ENCODE measurements at regions not wholly inside any gene's neighbourhood (a gene's known extent, or its start where the extent isn't known, plus 50 kb on each side); places are given as distances from the start of the nearest gene placed in this dataset.

DNA sequence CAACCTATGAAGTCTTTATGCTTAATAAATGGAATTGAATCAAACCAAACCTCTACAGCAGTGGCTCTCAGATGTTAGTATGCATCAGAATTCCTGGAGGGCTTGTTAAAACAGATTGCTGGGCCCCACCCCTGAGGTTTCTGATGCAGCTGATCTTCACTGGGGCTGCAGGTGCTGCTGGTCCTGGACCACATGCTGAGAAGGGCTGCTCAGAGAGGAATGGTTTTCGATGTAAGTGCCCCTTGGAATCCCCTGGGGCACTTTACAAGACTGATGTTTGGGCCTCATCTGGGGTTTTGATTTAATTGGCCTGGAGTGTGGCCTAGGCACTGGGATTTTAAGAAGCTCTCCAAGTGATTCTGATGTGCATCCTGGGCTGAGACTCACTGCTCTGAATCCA, 403.8 kb upstream of the HS6ST1 start:
- TF ChIP-seq ZNF274 (IDR thresholded peaks at IDR 0.05; ENCODE audit: low read depth, low read length): no peak
- no peak overlapping the region for H3K4me3 ChIP-seq (ENCODE audit: low read length)

- H3K4me3 ChIP-seq (ENCODE audit: low read length): no peak overlapping the region
- no peak for TF ChIP-seq ZNF274 (IDR thresholded peaks at IDR 0.05; ENCODE audit: low read depth, low read length)
These were observed 405.9 kb upstream of the HS6ST1 start for GRCh38 chr2:128724547-128724946.

GRCh38 chr2:128724972-128725371, 406.3 kb upstream of the HS6ST1 start:
- TF ChIP-seq ZNF274 (IDR thresholded peaks at IDR 0.05; ENCODE audit: low read depth, low read length): no peak
- H3K4me3 ChIP-seq (ENCODE audit: low read length): no peak overlapping the region

DNA sequence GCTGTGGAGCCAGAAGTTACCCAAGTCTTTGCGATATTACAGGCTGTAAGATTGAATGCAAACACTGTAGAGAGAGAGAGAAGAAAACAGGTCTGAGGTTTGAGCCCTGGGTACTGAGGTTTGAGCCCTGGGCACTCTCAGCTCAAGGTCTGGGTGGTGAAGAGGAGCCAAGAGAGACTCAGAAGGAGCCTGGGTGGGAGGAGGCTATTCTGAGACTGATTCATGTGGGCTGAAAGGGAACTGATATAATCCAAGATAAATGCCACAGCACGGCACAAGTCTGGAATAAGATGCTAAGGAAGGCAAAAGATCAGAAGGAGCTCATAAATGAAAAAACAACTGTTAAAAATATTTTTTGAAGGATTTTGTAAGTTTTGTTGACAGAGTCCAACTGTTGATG, 407.6 kb upstream of the HS6ST1 start:
- no peak for TF ChIP-seq ZNF274 (IDR thresholded peaks at IDR 0.05; ENCODE audit: low read depth, low read length)
- H3K4me3 ChIP-seq (ENCODE audit: low read length): no peak overlapping the region

DNA sequence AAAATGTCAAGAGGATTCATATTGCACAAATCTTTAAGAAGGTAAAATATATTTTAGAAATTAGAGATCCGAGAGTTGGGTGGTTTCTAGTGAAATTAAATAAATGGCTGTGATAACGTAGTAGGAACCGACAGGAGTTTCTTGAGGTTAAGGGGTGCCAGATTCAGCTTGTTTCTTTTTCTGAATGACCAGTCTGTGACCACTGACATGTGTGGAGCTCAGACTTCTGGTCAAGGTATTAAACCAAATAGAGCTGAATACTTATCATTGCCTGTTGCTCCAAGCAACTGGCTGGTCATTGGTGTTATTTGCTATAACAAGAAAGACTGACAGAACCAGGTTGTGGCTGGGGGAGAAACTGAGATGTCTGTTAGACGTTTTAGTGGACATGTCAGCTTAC, 408.2 kb upstream of the HS6ST1 start:
- TF ChIP-seq ZNF274 (IDR thresholded peaks at IDR 0.05; ENCODE audit: low read depth, low read length): no peak
- H3K4me3 ChIP-seq (ENCODE audit: low read length): no peak overlapping the region

- no peak for TF ChIP-seq ZNF274 (IDR thresholded peaks at IDR 0.05; ENCODE audit: low read depth, low read length)
- H3K4me3 ChIP-seq (ENCODE audit: low read length): no peak overlapping the region
These were observed 408.7 kb upstream of the HS6ST1 start for GRCh38 chr2:128727404-128727803.

DNA sequence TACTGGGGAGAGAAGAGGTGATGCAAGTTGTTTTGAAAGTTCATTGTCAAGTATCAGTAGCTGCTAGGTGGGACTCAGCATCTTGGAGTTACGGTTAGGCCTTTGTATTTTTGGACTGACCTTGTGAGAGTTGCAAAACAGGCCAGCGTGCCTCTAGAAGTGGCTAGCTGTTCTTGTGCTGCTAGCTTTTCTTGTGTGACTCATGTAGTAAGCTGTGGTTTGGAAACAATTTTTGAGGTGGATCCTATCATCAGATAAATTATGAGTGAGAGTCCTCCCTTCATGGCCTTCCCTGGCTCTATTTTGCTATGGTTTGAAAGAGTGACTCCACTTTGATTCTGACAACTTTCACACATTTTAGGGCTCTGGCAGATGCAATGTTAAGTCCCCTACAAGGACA, 409.2 kb upstream of the HS6ST1 start:
- no peak for TF ChIP-seq ZNF274 (IDR thresholded peaks at IDR 0.05; ENCODE audit: low read depth, low read length)
- no peak overlapping the region for H3K4me3 ChIP-seq (ENCODE audit: low read length)

DNA sequence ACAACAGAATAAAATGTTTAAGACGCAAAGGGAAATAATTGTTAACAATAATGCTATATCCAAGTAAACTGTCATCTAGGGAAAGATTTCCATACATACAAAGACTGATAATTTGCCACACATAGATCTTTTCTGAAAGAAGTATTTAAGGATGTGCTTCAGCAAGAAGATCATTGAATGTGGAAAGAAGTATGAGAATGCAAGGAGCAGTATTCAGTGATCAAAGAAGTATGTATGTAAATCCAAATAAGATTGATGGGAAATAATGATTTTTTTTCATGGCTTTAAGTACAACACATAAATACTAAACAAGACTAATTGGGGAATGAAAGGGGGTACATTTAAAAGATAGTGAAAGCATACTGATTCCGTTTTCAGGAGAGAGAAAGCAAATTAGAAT, 410.4 kb upstream of the HS6ST1 start:
- no peak for TF ChIP-seq ZNF274 (IDR thresholded peaks at IDR 0.05; ENCODE audit: low read depth, low read length)
- H3K4me3 ChIP-seq (ENCODE audit: low read length): no peak overlapping the region

DNA sequence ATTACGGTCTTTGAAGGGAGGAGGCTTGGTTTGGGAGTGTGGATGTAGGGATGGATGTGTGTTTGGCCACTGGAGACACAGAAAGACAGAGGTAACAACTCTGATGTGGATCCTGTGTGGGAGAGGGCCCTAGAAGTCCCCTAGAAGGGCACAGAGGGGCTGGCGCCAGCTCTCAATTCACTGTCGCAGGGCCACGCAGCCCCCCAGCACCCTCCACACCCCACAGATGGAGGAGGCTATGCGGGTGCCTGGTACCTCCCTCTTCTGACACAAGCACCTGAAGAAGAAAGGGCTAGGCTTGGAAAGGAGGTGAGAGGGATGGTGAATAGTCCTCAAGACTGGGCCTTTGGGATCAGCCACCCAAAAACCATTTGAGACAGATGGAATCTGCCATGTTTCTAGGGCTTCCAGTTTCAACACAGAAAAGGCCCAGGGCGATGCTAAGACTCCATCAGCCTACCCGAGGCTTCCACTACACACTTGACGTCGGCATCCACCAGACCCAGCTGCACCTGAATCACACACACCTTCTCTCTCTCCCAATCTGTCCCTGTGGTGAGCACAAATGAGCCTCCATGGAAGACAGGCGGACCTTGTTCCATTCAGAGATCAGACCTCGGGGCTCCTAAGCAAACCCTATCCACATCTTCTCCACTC, 413.5 kb upstream of the HS6ST1 start:
- no peak for TF ChIP-seq ZNF274 (IDR thresholded peaks at IDR 0.05; ENCODE audit: low read depth, low read length)
- no peak overlapping the region for H3K4me3 ChIP-seq (ENCODE audit: low read length)

- no peak overlapping the region for H3K4me3 ChIP-seq (ENCODE audit: low read length)
- no peak for TF ChIP-seq ZNF274 (IDR thresholded peaks at IDR 0.05; ENCODE audit: low read depth, low read length)
These were observed 414.3 kb upstream of the HS6ST1 start for GRCh38 chr2:128732976-128733431.

DNA sequence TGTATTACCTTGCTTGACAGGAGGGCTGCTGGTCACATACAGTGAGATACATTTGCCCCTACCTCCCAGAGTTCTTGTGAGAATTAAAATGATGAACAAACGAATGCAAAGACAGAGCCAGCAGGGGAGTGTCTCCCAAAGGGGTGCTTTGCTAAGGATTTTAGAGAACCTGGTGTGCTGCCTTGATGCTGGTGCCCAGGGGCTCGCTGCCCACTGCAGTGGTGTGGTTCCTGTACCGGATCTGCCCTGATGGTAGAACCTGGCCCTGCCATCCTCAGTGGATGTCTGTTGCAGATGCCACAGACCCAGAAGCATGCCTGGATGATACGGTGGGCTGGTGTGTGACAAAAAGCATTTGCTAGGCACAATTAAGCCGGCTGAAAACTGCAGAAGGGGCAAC, 414.8 kb upstream of the HS6ST1 start:
- H3K4me3 ChIP-seq (ENCODE audit: low read length): no peak overlapping the region
- no peak for TF ChIP-seq ZNF274 (IDR thresholded peaks at IDR 0.05; ENCODE audit: low read depth, low read length)

- no peak for TF ChIP-seq ZNF274 (IDR thresholded peaks at IDR 0.05; ENCODE audit: low read depth, low read length)
- H3K4me3 ChIP-seq (ENCODE audit: low read length): no peak overlapping the region
These were observed 416.0 kb upstream of the HS6ST1 start for GRCh38 chr2:128734521-128735295.

GRCh38 chr2:128735296-128735960, 416.8 kb upstream of the HS6ST1 start:
- no peak overlapping the region for H3K4me3 ChIP-seq (ENCODE audit: low read length)
- no peak for TF ChIP-seq ZNF274 (IDR thresholded peaks at IDR 0.05; ENCODE audit: low read depth, low read length)

- TF ChIP-seq ZNF274 (IDR thresholded peaks at IDR 0.05; ENCODE audit: low read depth, low read length): no peak
- no peak overlapping the region for H3K4me3 ChIP-seq (ENCODE audit: low read length)
These were observed 417.5 kb upstream of the HS6ST1 start for GRCh38 chr2:128736046-128736688.

All from GM08714 (cell line).